ENCODE measurements at regions not wholly inside any gene's neighbourhood (a gene's known extent, or its start where the extent isn't known, plus 50 kb on each side); places are given as distances from the start of the nearest gene placed in this dataset.

- DNase-seq (ENCODE audit: low read depth): no peak
Observed at GRCh38 chr4:181952478-181952877, 290.7 kb upstream of the TENM3 start.

DNA sequence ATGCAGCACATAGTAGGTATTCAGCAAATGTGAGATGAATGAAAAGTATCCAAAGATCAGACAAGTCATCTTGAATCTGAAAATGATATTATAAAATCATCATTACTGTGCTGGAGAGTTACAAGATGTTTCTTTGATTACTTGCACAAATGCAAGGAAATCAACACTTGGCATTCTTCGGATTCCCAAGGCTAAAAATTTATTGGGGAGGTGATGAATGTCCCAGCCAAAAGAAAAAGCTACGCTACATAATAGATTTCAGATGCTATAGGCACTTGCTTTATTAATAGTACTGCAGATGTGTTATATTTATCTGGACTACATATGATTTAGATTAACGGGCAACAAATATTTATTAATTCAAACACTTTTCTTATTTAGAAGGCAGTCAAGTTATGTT lies 286.7 kb upstream of the TENM3 start:
- no peak for DNase-seq (ENCODE audit: low read depth)

DNA sequence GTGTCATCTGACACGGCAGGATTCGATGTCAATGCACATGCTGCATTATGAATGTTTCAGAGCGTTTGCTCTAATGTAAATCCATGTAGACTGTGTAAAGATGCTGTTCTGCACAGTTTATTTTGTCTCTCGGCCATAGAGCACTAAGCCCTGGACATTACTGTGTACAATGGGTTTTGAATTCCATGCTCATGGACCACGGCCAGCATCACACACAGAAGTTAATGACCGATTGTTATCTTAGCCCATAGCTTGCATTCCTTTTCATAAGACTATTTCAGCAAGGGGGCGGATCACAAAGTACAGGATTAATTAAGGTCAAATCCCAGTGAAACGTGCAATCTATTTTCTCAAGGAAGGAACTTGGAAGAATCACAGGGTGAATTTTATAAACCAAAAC lies 286.1 kb upstream of the TENM3 start:
- no peak for DNase-seq (ENCODE audit: low read depth)

DNA sequence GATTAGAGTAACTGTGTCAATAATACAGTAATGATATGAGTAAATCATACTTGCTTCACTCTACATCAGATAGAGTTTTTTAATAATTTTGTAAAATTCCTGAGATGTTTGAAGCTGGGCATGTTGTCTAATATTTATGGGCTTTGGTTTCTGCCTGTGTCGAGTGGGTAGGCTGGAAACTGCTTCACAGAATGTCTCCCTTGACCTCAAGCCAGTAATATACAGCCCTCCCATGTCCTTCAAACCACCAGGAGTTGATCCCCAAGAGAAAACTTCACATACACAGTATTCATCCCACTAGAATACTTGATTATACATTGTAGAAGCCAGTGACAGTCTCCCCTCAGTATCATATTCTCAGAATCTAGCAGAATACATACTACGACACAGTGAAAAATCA lies 284.8 kb upstream of the TENM3 start:
- DNase-seq (ENCODE audit: low read depth): no peak

DNA sequence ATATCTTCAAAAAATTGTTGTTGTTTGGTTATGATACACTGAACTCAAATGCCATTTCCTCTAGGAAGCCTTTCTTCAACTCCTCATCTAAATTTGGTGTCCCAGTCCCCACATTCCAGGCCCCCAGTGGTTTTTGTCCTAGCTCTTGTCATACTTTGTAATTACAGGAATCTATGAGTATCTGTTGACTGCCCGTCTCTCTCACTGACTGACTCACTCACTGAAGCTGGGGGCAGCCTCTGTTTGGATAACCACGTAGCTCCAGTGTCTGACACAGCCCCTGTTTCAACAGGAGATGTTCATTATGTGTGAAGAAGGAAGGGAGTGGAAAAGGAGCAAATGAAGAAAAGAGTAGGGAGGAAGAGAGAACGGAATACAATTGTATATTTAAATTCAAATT lies 284.1 kb upstream of the TENM3 start:
- DNase-seq (ENCODE audit: low read depth): no peak

- no peak for DNase-seq (ENCODE audit: low read depth)
Observed at GRCh38 chr4:181960384-181960783, 282.8 kb upstream of the TENM3 start.

DNA sequence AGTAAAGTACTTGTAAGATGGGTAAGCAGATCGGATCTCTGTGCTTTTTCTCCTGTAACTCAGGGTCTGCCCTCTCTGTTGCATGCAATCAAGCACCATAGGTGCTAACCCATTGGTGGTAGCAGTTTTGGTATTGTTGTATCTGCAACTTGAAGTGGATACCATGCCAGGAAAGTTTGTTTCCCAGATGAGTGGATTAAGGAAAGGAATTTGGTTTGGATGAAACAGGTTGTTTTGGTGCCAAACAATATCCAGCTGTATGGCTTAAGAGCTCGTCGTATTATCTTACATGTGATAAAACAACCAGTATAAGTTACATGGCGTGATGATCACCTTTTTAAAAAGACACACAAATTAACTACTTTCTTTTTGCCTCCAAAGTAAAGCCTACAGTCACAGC lies 280.9 kb upstream of the TENM3 start:
- no peak for DNase-seq (ENCODE audit: low read depth)

- DNase-seq (ENCODE audit: low read depth): no peak
Observed at GRCh38 chr4:181964731-181965130, 278.5 kb upstream of the TENM3 start.

DNA sequence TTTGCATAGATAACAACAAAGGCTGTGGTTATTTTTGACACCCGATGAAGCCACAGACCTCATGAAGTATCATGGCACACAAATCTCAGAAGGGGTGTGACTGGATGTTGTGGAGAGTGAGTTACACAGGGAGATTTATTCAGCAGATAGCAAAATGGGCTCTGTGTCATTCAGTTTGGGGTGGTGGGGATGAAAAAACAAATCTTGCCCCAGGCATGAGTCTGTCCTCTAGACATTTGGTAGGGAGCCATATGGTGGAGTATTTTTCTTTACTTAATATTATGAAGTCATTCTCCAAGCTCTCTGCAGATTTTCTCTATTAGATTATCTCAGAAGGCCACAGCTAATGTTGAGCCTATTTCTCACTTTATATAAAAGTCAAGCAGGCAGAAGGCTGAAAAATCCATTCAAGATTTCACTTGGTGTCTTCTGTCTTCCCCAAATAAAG lies 277.1 kb upstream of the TENM3 start:
- no peak for DNase-seq (ENCODE audit: low read depth)

DNA sequence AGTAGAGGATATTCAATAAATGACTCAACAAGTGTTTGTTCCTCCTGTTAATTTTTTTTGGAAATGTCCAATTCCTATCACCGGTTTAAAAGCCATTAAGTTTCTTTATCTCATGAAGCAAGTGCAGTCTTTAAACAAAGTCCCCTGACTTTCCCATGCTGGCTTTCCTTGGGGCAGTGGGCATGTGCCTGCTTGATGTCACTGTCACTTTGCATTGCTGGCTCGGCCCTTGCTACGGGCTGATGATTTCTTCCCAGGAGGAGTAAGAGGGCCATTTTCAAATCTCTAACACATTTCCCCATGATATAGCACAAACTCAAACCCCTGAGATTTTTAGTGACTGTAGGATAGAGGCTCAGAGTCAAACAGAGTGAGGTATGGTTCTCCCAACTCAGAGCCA lies 275.8 kb upstream of the TENM3 start:
- DNase-seq (ENCODE audit: low read depth): no peak

DNA sequence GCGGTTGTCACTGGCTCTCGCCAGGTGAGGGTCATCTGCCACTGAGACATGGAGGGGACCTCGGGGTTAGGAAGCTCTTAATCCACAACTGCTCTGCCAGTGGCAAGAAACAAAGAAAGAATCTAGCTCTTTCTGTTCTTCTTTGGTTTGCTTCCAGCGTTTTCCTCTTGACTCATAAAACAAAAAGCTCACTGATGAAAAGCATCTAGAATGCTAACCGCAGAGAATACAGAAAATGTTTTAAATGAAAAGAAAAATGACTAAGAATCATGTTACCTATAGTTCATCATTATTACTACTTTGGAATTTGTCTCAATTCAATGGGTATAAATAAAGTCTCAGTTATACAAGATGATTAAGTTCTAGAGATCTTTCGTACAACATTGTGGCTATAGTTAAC lies 274.8 kb upstream of the TENM3 start:
- no peak for DNase-seq (ENCODE audit: low read depth)

DNA sequence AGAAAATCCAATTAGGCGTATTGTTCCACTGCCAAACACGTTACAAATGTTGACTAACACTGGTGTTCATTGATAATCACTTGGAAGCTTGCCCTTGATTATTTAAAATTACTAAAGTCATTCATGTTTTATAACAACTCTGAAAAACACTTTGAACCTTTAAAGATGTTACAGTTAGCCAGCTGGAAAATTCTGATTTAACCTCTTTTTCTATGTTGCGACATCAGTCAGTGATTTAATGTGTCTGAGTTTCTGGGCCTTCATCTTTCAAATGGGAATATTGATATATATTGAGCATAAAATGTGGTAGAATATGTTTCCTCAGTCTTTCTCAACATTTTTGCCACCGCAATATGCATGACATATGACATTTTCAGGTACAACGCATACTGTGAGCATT lies 274.1 kb upstream of the TENM3 start:
- DNase-seq (ENCODE audit: low read depth): no peak

GRCh38 chr4:181970366-181970765 lies 272.8 kb upstream of the TENM3 start:
- DNase-seq (ENCODE audit: low read depth): no peak

DNA sequence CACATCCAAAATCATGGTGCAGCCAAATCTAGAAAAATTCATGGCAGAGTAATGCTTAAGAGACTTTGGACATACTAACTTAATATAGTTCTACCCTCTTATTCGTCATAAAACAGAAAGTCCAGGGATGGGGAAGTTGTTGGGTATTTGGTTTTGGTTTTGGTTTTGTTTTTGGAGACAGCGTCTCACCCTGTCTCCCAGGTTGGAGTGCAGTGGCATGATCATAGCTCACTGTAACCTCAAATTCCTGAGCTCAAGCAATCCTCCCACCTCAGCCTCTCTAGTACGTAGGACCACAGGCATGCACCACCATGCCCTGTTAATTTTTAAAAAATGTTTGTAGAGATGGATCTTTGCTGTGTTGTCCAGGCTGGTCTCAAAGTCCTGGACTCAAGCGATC lies 271.8 kb upstream of the TENM3 start:
- no peak for DNase-seq (ENCODE audit: low read depth)

GRCh38 chr4:181971973-181972372 lies 271.2 kb upstream of the TENM3 start:
- no peak for DNase-seq (ENCODE audit: low read depth)

- no peak for DNase-seq (ENCODE audit: low read depth)
Observed at GRCh38 chr4:181976764-181977163, 266.4 kb upstream of the TENM3 start.

GRCh38 chr4:181982437-181982836 lies 260.8 kb upstream of the TENM3 start:
- no peak for DNase-seq (ENCODE audit: low read depth)

DNA sequence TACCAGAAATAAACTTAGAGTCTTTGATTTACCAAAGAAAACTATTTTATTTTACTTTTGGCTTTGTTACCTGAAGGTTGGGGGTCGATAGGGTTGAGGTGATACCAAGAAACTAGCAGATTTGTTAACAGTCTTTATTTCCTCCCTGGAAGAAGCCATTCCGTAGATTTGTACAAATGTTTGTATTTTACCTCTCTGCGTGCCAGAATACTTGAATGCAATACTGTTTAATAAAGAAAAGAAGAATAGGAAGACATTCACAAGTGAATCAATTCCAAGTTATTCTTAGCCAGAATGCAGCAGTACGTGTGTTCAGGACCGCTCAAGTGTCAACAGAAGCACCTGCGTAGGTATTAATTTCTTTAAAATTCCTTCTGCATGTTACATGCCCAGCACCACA lies 260.3 kb upstream of the TENM3 start:
- DNase-seq (ENCODE audit: low read depth): no peak

GRCh38 chr4:181987392-181987791 lies 255.8 kb upstream of the TENM3 start:
- DNase-seq (ENCODE audit: low read depth): no peak

DNA sequence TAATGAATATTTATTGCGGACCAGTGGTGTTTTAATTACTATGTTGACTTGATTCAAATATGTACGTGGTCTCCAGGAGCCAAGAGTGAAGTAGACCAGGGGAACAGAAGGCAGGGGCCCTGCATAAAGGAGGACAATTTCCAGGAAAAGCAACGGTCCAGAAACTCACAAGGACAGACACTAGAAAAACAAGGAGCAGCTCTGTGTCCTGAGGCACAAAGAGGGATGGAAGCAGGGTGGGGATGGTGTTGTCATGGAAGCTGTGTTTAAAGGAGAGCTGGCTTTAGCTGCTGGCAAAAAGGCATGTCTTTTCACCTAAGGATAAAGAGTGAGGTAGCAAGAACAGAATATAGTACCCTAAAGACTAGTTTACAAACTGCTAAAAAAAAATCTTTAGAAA lies 254.1 kb upstream of the TENM3 start:
- DNase-seq (ENCODE audit: low read depth): no peak

- no peak for DNase-seq (ENCODE audit: low read depth)
Observed at GRCh38 chr4:181991369-181992108, 251.7 kb upstream of the TENM3 start.

DNA sequence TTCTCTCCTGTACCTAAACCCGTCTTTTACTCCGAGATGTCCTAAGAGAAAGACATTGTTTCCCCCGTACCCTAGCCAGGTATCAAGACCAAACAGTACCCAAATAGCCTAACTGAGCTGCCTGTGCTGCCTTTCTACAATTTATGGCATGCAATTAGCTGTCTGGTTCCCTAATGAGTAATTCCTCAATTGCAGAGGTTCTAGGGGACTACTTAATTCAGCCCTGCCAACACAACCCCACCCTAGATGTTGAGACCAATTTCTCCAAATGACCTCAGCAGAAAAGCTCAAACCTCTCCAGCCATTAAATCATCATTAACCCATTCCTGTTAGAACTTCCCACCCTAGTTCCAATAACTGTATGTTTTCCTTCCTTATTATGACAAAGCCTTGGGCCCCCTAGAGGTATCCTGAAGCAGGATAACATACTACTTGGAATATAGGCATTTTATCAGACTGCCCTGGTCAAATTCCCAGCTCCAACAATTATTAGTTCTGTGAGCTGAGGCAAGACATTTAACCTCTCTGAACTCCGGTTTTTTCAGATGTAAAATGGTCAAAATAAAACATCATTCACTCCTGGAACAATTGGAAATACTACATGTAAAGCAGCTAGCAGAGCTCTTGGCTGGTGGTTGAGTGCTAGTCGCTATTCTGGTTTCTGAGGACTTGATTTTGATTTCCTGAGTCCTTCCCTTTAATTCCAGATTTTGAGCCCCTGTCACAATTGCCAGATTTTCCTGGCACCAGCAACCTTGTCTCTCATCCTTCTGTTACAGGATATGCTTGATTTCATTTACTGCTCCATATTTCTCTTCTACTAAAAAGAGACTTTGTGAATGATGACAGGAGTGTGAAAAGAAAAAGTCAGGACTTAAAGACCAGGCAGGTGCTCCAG lies 244.6 kb upstream of the TENM3 start:
- DNase-seq (ENCODE audit: low read depth): no peak

GRCh38 chr4:182000077-182000476 lies 243.1 kb upstream of the TENM3 start:
- no peak for DNase-seq (ENCODE audit: low read depth)

- DNase-seq (ENCODE audit: low read depth): no peak
Observed at GRCh38 chr4:182010876-182011275, 232.3 kb upstream of the TENM3 start.
